ENCODE measurements at regions not wholly inside any gene's neighbourhood (a gene's known extent, or its start where the extent isn't known, plus 50 kb on each side); places are given as distances from the start of the nearest gene placed in this dataset.
"Not testable (repeated sequence)": the region's sequence is repeated elsewhere in the genome, so short reads cannot be mapped to it uniquely, and the experiment has no call there.

GRCh38 chr7:68410693-68411092 lies 1187.6 kb upstream of the AUTS2 start:
- not testable (repeated sequence) for H3K9me3 Mint-ChIP-seq; H3K27ac Mint-ChIP-seq; H3K27me3 Mint-ChIP-seq; H3K4me3 Mint-ChIP-seq; ATAC-seq; H3K36me3 Mint-ChIP-seq (ENCODE audit: low read depth); DNase-seq; H3K4me1 Mint-ChIP-seq

GRCh38 chr7:68411742-68412141 lies 1186.5 kb upstream of the AUTS2 start:
- H3K9me3 Mint-ChIP-seq = peaks cover 13% of the 10 kb centered on the region

GRCh38 chr7:68414631-68415425 lies 1183.4 kb upstream of the AUTS2 start:
- Mint-ChIP-seq H3K4me3 (no peak overlapping the region), H3K27me3 (no peaks in the 10 kb centered on the region), H3K27ac (no peak overlapping the region), H3K9me3 (peaks cover 15% of the 10 kb centered on the region), H3K36me3 (ENCODE audit: low read depth) (no peaks in the 10 kb centered on the region), H3K4me1 (no peaks in the 10 kb centered on the region)
- DNase-seq (no peak), ATAC-seq (no peak)

More at GRCh38 chr7:68411742-68412141, 1186.5 kb upstream of the AUTS2 start:
- Mint-ChIP-seq H3K27me3 (no peaks in the 10 kb centered on the region), H3K27ac (no peak overlapping the region), H3K4me1 (no peaks in the 10 kb centered on the region), H3K36me3 (ENCODE audit: low read depth) (no peaks in the 10 kb centered on the region), H3K4me3 (no peak overlapping the region)
- DNase-seq = no peak
- no peak for ATAC-seq

- H3K9me3 Mint-ChIP-seq = peaks cover 13% of the 10 kb centered on the region
- no peak overlapping the region for H3K4me3 Mint-ChIP-seq
- H3K27me3 Mint-ChIP-seq = no peaks in the 10 kb centered on the region
- no peaks in the 10 kb centered on the region for H3K4me1 Mint-ChIP-seq
- no peaks in the 10 kb centered on the region for H3K36me3 Mint-ChIP-seq (ENCODE audit: low read depth)
- DNase-seq = no peak
- no peak overlapping the region for H3K27ac Mint-ChIP-seq
- ATAC-seq = no peak
Measured at GRCh38 chr7:68417002-68417401, 1181.3 kb upstream of the AUTS2 start.

GRCh38 chr7:68417659-68418058 lies 1180.6 kb upstream of the AUTS2 start:
- no peaks in the 10 kb centered on the region for H3K36me3 Mint-ChIP-seq (ENCODE audit: low read depth)
- DNase-seq (no peak), ATAC-seq (no peak)
- no peak overlapping the region for H3K4me3 Mint-ChIP-seq
- H3K27me3 Mint-ChIP-seq = no peaks in the 10 kb centered on the region
- no peak overlapping the region for H3K27ac Mint-ChIP-seq
- peaks cover 8% of the 10 kb centered on the region for H3K9me3 Mint-ChIP-seq
- H3K4me1 Mint-ChIP-seq = no peaks in the 10 kb centered on the region

- H3K4me1 Mint-ChIP-seq = no peaks in the 10 kb centered on the region
- H3K4me3 Mint-ChIP-seq = no peak overlapping the region
- ATAC-seq (no peak), DNase-seq (no peak)
- H3K27me3 Mint-ChIP-seq = no peaks in the 10 kb centered on the region
- peaks cover 8% of the 10 kb centered on the region for H3K9me3 Mint-ChIP-seq
- no peak overlapping the region for H3K27ac Mint-ChIP-seq
- no peaks in the 10 kb centered on the region for H3K36me3 Mint-ChIP-seq (ENCODE audit: low read depth)
Measured at GRCh38 chr7:68420342-68421192, 1177.7 kb upstream of the AUTS2 start.

GRCh38 chr7:68421712-68422111 lies 1176.6 kb upstream of the AUTS2 start:
- Mint-ChIP-seq H3K9me3 (peaks cover 5% of the 10 kb centered on the region), H3K27me3 (no peaks in the 10 kb centered on the region), H3K27ac (no peak overlapping the region), H3K4me3 (no peak overlapping the region), H3K36me3 (ENCODE audit: low read depth) (no peaks in the 10 kb centered on the region), H3K4me1 (no peaks in the 10 kb centered on the region)
- no peak for ATAC-seq
- no peak for DNase-seq

GRCh38 chr7:68422281-68422680 lies 1176.0 kb upstream of the AUTS2 start:
- Mint-ChIP-seq H3K36me3 (ENCODE audit: low read depth) (no peaks in the 10 kb centered on the region), H3K27me3 (no peaks in the 10 kb centered on the region), H3K27ac (no peak overlapping the region), H3K4me3 (no peak overlapping the region), H3K9me3 (peaks cover 8% of the 10 kb centered on the region), H3K4me1 (no peaks in the 10 kb centered on the region)
- DNase-seq (no peak), ATAC-seq (no peak)

- H3K9me3 Mint-ChIP-seq = peaks cover 15% of the 10 kb centered on the region
- H3K27me3 Mint-ChIP-seq = no peaks in the 10 kb centered on the region
- H3K27ac Mint-ChIP-seq = no peak overlapping the region
- ATAC-seq (no peak), DNase-seq (no peak)
- no peaks in the 10 kb centered on the region for H3K36me3 Mint-ChIP-seq (ENCODE audit: low read depth)
- no peaks in the 10 kb centered on the region for H3K4me1 Mint-ChIP-seq
- H3K4me3 Mint-ChIP-seq = no peak overlapping the region
Measured at GRCh38 chr7:68423356-68423755, 1174.9 kb upstream of the AUTS2 start.

GRCh38 chr7:68424658-68425297 lies 1173.5 kb upstream of the AUTS2 start:
- DNase-seq (no peak), ATAC-seq (no peak)
- Mint-ChIP-seq H3K27ac (no peak overlapping the region), H3K9me3 (peaks cover 18% of the 10 kb centered on the region), H3K27me3 (no peaks in the 10 kb centered on the region), H3K36me3 (ENCODE audit: low read depth) (no peaks in the 10 kb centered on the region), H3K4me3 (no peak overlapping the region), H3K4me1 (no peaks in the 10 kb centered on the region)

GRCh38 chr7:68425377-68425776 lies 1172.9 kb upstream of the AUTS2 start:
- no peaks in the 10 kb centered on the region for H3K4me1 Mint-ChIP-seq
- H3K4me3 Mint-ChIP-seq = no peak overlapping the region
- no peaks in the 10 kb centered on the region for H3K27me3 Mint-ChIP-seq
- H3K9me3 Mint-ChIP-seq = peaks cover 23% of the 10 kb centered on the region
- DNase-seq (no peak), ATAC-seq (no peak)
- no peak overlapping the region for H3K27ac Mint-ChIP-seq
- no peaks in the 10 kb centered on the region for H3K36me3 Mint-ChIP-seq (ENCODE audit: low read depth)

GRCh38 chr7:68429411-68430117 lies 1168.7 kb upstream of the AUTS2 start:
- Mint-ChIP-seq H3K9me3 (peaks cover 31% of the 10 kb centered on the region), H3K36me3 (ENCODE audit: low read depth) (no peaks in the 10 kb centered on the region), H3K27me3 (no peaks in the 10 kb centered on the region), H3K4me3 (no peak overlapping the region), H3K4me1 (no peaks in the 10 kb centered on the region), H3K27ac (no peak overlapping the region)
- no peak for DNase-seq
- no peak for ATAC-seq

GRCh38 chr7:68432585-68432984 lies 1165.7 kb upstream of the AUTS2 start:
- no peak overlapping the region for H3K4me3 Mint-ChIP-seq
- H3K27me3 Mint-ChIP-seq = no peaks in the 10 kb centered on the region
- DNase-seq (no peak), ATAC-seq (no peak)
- H3K4me1 Mint-ChIP-seq = no peaks in the 10 kb centered on the region
- H3K36me3 Mint-ChIP-seq (ENCODE audit: low read depth) = no peaks in the 10 kb centered on the region
- peaks cover 38% of the 10 kb centered on the region for H3K9me3 Mint-ChIP-seq
- no peak overlapping the region for H3K27ac Mint-ChIP-seq

GRCh38 chr7:68433462-68434070 lies 1164.7 kb upstream of the AUTS2 start:
- ATAC-seq = no peak
- H3K27me3 Mint-ChIP-seq = no peaks in the 10 kb centered on the region
- no peaks in the 10 kb centered on the region for H3K4me1 Mint-ChIP-seq
- no peak overlapping the region for H3K4me3 Mint-ChIP-seq
- H3K9me3 Mint-ChIP-seq = peaks cover 36% of the 10 kb centered on the region
- no peak for DNase-seq
- H3K27ac Mint-ChIP-seq = no peak overlapping the region
- H3K36me3 Mint-ChIP-seq (ENCODE audit: low read depth) = no peaks in the 10 kb centered on the region
